HG03460 (cell line): ENCODE measurements at regions not wholly inside any gene's neighbourhood (a gene's known extent, or its start where the extent isn't known, plus 50 kb on each side); places are given as distances from the start of the nearest gene placed in this dataset.

ENCODE experiments used
- ATAC-seq: cut with Tn5 transposase; IDR thresholded peaks from one replicate; pipeline ENCODE4 v1.9.1; 2021; ENCODE audit not compliant: unreplicated experiment

DNA sequence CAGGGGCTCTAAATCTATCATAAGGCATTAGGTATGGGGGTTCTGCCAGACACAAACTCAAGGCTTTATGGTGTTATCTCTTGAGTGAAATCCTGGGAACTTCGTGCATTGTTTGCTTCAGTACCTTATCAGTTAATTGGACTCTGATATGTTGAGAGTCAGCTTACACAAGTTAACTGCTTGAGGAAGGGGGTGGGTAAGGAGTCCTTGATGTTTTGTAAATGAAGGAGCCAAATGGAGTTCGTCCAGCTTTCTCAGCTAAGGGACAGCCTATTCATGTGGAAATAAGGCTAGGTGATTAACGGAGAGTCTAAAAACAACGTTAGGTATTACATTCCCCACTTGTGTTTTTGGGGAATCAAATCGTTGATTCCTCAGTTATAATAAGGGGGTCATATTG lies 157.4 kb downstream of the TRIM27 start:
- no peak for ATAC-seq

- no peak for ATAC-seq
Observed at GRCh38 chr6:28767133-28767532, 156.7 kb downstream of the TRIM27 start.

GRCh38 chr6:28767691-28768090 lies 156.1 kb downstream of the TRIM27 start:
- no peak for ATAC-seq

- no peak for ATAC-seq
Observed at GRCh38 chr6:28768187-28768913, 155.4 kb downstream of the TRIM27 start.

DNA sequence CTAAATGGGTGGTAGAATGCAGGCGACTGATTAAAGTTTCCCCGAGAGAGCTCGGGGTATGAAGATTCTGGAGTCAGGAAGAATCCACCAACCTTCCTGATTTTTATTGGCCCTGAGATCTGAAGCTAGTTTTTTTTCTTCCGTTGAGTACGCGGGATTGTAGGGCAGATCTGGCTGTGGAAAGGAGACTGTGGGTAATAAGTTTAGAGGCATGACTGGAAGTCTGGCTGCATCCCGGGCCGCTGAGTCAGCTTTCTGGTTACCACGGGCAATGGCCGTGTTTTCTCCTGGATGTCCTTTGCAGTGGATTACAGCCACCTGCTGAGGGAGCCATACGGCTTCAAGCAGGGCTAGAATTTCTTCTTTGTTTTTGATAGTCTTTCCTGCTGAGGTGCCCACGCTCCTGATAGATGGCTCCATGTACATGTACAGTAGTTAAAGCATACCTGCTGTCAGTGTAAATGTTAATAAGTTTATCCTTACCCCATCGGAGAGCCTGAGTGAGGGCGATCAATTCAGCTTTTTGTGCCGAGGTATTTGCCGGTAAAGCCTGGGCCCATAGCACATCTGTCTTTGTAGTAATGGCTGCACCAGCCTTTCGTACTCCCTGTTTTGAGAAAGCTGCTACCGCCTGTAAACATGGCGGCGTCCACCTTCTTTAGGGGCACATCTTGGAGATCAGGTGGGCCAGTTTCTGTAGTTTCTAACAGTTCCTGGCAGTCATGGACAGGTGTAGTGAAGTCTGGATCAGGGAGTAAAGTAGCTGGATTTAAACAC lies 154.0 kb downstream of the TRIM27 start:
- no peak for ATAC-seq

- ATAC-seq = no peak
Observed at GRCh38 chr6:28770732-28771131, 153.1 kb downstream of the TRIM27 start.

DNA sequence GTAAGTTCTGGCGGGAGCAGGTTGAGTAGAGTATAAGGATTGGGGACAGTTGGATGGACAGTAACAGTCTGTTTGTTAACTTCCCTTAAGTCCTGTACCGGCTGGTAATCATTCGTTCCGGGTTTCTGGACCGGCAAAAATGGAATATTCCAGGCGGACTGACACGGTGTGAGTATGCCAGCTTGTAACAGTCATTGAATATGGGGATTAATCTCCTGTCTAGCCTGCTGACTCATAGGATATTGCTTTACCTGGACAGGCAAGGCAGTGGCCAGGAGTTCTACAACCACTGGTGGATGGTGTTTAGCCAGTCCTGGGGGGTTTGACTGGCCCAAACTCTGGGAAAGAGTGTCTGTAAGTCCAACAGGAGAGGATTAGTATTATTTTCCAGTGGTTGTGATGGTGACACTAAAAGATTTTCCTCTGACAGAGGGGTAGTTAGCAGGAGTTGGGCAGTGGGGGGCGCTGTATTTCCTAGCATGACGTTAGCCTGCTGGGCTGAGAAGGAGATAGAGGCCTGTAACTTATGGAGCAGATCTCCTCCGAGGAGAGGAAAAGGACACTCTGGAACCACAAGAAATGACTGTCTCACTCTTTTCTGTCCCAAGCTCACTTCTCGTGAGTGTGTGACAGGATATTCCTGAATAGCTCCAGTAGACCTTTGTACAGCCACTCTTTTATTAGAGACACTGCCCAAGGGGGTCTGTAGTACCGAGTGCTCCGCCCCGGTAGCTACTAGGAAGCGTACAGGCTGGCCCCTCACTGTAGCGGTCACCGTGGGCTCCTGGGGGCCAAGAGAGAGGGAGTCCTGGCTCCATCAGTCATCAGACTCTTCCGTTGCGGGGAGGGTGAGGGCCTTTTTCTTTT lies 152.2 kb downstream of the TRIM27 start:
- ATAC-seq = no peak

DNA sequence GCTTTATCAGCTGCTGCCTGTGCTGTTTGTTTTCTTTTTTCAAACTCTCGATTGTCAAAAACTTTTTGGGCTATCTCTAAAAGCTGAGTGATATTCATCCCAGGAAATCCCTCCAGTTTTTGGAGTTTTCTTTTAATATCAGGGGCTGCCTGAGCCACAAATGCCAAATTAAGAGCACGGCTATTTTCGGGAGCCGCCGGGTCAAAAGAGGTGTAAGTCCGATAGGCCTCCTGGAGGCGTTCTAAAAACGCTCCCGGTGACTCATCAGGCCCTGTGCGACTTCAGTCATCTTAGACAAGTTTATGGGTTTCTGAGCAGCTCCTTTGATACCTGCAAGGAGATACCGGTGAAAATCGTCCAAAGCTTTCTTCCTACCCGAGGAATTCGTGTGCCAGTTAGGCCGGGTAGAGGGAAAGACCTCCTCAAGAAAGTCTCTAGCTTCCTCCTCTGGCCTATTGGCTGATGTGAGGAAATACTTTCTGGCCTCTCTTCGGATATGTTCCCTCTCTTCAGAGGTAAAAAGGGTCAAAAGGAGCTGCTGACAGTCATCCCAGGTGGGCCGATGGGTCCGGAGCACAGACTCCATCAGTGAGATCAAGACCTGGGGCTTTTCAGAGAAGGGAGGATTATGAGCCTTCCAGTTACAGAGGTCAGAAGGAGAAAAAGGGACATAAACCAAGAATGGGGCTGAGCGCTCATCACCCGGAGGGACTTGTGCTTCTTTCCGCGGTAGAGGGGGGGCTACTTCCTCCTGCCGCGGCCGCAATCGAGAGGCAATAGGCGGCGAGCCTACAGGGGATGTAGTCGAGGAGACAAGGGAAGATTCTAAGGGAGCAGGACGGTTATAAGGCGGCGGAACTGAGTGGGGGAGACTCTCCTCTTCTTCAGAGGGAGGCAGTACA lies 151.1 kb downstream of the TRIM27 start:
- no peak for ATAC-seq

GRCh38 chr6:28774292-28775051 lies 149.3 kb downstream of the TRIM27 start:
- ATAC-seq = no peak

GRCh38 chr6:28775052-28775376 lies 148.8 kb downstream of the TRIM27 start:
- ATAC-seq = no peak

GRCh38 chr6:28775405-28776129 lies 148.2 kb downstream of the TRIM27 start:
- ATAC-seq = no peak

- no peak for ATAC-seq
Observed at GRCh38 chr6:28776269-28777146, 147.3 kb downstream of the TRIM27 start.

GRCh38 chr6:28777147-28777461 lies 146.7 kb downstream of the TRIM27 start:
- ATAC-seq = no peak

GRCh38 chr6:28782113-28782673 lies 141.6 kb downstream of the TRIM27 start:
- no peak for ATAC-seq

GRCh38 chr6:28785962-28786679 lies 137.7 kb downstream of the TRIM27 start:
- ATAC-seq = no peak

DNA sequence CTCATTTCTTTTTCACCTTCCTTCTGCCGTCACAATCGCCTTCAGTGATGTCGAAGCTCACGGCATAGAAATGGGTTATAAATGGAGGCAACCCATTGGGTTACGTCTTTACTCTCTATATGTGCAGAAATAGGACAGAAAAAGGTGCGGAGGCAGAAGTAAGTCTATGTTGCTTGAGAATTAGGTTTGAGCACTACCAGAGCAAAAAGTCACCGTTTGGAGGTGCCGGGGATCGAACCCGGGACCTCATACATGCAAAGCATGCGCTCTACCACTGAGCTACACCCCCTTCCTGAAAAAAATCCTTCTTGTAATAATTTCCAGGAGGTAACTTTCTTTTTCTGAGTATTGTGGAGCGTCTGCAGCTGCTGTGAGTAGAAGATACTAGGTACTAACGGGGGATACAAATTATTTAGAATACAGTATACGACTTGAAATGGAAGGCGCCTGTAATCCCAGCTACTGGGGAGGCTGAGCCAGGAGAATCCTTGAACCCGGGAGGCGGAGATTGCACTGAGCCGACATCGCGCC lies 134.2 kb downstream of the TRIM27 start:
- ATAC-seq = no peak

- no peak for ATAC-seq
Observed at GRCh38 chr6:28791002-28791383, 132.8 kb downstream of the TRIM27 start.
